GM15510 (cell line): ENCODE measurements at regions not wholly inside any gene's neighbourhood (a gene's known extent, or its start where the extent isn't known, plus 50 kb on each side); places are given as distances from the start of the nearest gene placed in this dataset.

Experiments used
- POLR2A ChIP-seq: IDR thresholded peaks from 3 replicates; pipeline ENCODE4 v1.6.1; 2011; ENCODE audit warnings: borderline replicate concordance; ENCODE audit not compliant: insufficient read length; ENCODE audit errors: extremely low read depth

GRCh38 chr2:118207889-118208288 is 119.6 kb downstream of the INSIG2 start:
- no peak for TF ChIP-seq POLR2A

- TF ChIP-seq POLR2A: no peak
Observed at GRCh38 chr2:118202707-118203303, 114.5 kb downstream of the INSIG2 start.

- no peak for TF ChIP-seq POLR2A
Observed at GRCh38 chr2:118198268-118198667, 110.0 kb downstream of the INSIG2 start.

- no peak for TF ChIP-seq POLR2A
Observed at GRCh38 chr2:118197011-118197675, 108.9 kb downstream of the INSIG2 start.

GRCh38 chr2:118190474-118190873 is 102.2 kb downstream of the INSIG2 start:
- no peak for TF ChIP-seq POLR2A

- TF ChIP-seq POLR2A: no peak
Observed at GRCh38 chr2:118186858-118187254, 98.6 kb downstream of the INSIG2 start.

- peak; percentile 67 for TF ChIP-seq POLR2A
Observed at GRCh38 chr2:118186110-118186857, 98.0 kb downstream of the INSIG2 start.

- TF ChIP-seq POLR2A: no peak
Observed at GRCh38 chr2:118185210-118186109, 97.2 kb downstream of the INSIG2 start.

GRCh38 chr2:118183381-118183780 is 95.1 kb downstream of the INSIG2 start:
- no peak for TF ChIP-seq POLR2A

- TF ChIP-seq POLR2A: no peak
Observed at GRCh38 chr2:118179445-118179844, 91.2 kb downstream of the INSIG2 start.

- TF ChIP-seq POLR2A: no peak
Observed at GRCh38 chr2:118177884-118178283, 89.6 kb downstream of the INSIG2 start.

GRCh38 chr2:118177318-118177717 is 89.0 kb downstream of the INSIG2 start:
- TF ChIP-seq POLR2A: no peak

- no peak for TF ChIP-seq POLR2A
Observed at GRCh38 chr2:118176601-118177000, 88.3 kb downstream of the INSIG2 start.

- no peak for TF ChIP-seq POLR2A
Observed at GRCh38 chr2:118171546-118171945, 83.3 kb downstream of the INSIG2 start.
